ENCODE measurements at regions not wholly inside any gene's neighbourhood (a gene's known extent, or its start where the extent isn't known, plus 50 kb on each side); places are given as distances from the start of the nearest gene placed in this dataset.

GRCh38 chr7:33661430-33662160 is 243.7 kb upstream of the BMPER start:
- in situ Hi-C loops (cut with HindIII; ENCODE audit: low sequenced_read_pairs): no loop called here
- no peak overlapping the region for H3K4me3 ChIP-seq (ENCODE audit: low read depth, low read length)
- no peak for TF ChIP-seq CTCF (IDR thresholded peaks at IDR 0.05; ENCODE audit: low read depth, low read length)
- no peak for DNase-seq (ENCODE audit: low read depth, low spot score)

- H3K4me3 ChIP-seq (ENCODE audit: low read depth, low read length): no peak overlapping the region
- no peak for TF ChIP-seq CTCF (IDR thresholded peaks at IDR 0.05; ENCODE audit: low read depth, low read length)
- in situ Hi-C loops (cut with HindIII; ENCODE audit: low sequenced_read_pairs): no loop called here
- DNase-seq (ENCODE audit: low read depth, low spot score): no peak
Measured at GRCh38 chr7:33666531-33666930, 238.8 kb upstream of the BMPER start.

- H3K4me3 ChIP-seq (ENCODE audit: low read depth, low read length): no peak overlapping the region
- no peak for TF ChIP-seq CTCF (IDR thresholded peaks at IDR 0.05; ENCODE audit: low read depth, low read length)
- in situ Hi-C loops (cut with HindIII; ENCODE audit: low sequenced_read_pairs): no loop called here
- peak; percentile 24 for DNase-seq (ENCODE audit: low read depth, low spot score)
Measured at GRCh38 chr7:33667196-33667595, 238.1 kb upstream of the BMPER start.

GRCh38 chr7:33669251-33669670 is 236.1 kb upstream of the BMPER start:
- TF ChIP-seq CTCF (IDR thresholded peaks at IDR 0.05; ENCODE audit: low read depth, low read length): no peak
- in situ Hi-C loops (cut with HindIII; ENCODE audit: low sequenced_read_pairs): no loop called here
- DNase-seq (ENCODE audit: low read depth, low spot score): peak; percentile 51
- H3K4me3 ChIP-seq (ENCODE audit: low read depth, low read length): no peak overlapping the region

- H3K4me3 ChIP-seq (ENCODE audit: low read depth, low read length): no peak overlapping the region
- no peak for TF ChIP-seq CTCF (IDR thresholded peaks at IDR 0.05; ENCODE audit: low read depth, low read length)
- in situ Hi-C loops (cut with HindIII; ENCODE audit: low sequenced_read_pairs): no loop called here
- DNase-seq (ENCODE audit: low read depth, low spot score): no peak
Measured at GRCh38 chr7:33671531-33672262, 233.6 kb upstream of the BMPER start.

- H3K4me3 ChIP-seq (ENCODE audit: low read depth, low read length): no peak overlapping the region
- in situ Hi-C loops (cut with HindIII; ENCODE audit: low sequenced_read_pairs): no loop called here
- DNase-seq (ENCODE audit: low read depth, low spot score): no peak
- TF ChIP-seq CTCF (IDR thresholded peaks at IDR 0.05; ENCODE audit: low read depth, low read length): no peak
Measured at GRCh38 chr7:33673029-33673700, 232.2 kb upstream of the BMPER start.

All from astrocyte of the spinal cord (primary cell).